GM21390 (cell line): ENCODE measurements at regions not wholly inside any gene's neighbourhood (a gene's known extent, or its start where the extent isn't known, plus 50 kb on each side); places are given as distances from the start of the nearest gene placed in this dataset.
"Not testable (repeated sequence)": the region's sequence is repeated elsewhere in the genome, so short reads cannot be mapped to it uniquely, and the experiment has no call there.

ENCODE experiments used
- ATAC-seq: cut with Tn5 transposase; IDR thresholded peaks from one replicate; pipeline ENCODE4 v1.9.1; 2021; ENCODE audit not compliant: unreplicated experiment

- no peak for ATAC-seq
Measured at GRCh38 chr4:79663865-79664264, 255.8 kb upstream of the GK2 start.

GRCh38 chr4:79663141-79663540 lies 255.1 kb upstream of the GK2 start:
- no peak for ATAC-seq

- ATAC-seq, result no peak
Measured at GRCh38 chr4:79662651-79663050, 254.6 kb upstream of the GK2 start.

GRCh38 chr4:79661196-79661595 lies 253.2 kb upstream of the GK2 start:
- ATAC-seq, result no peak

GRCh38 chr4:79659308-79659870 lies 251.4 kb upstream of the GK2 start:
- ATAC-seq, result not testable (repeated sequence)

- no peak for ATAC-seq
Measured at GRCh38 chr4:79657379-79657778, 249.4 kb upstream of the GK2 start.

- no peak for ATAC-seq
Measured at GRCh38 chr4:79653871-79654270, 245.8 kb upstream of the GK2 start.

- no peak for ATAC-seq
Measured at GRCh38 chr4:79652738-79653137, 244.7 kb upstream of the GK2 start.

- ATAC-seq, result no peak
Measured at GRCh38 chr4:79652232-79652631, 244.2 kb upstream of the GK2 start.

GRCh38 chr4:79651456-79651855 lies 243.4 kb upstream of the GK2 start:
- ATAC-seq, result no peak

GRCh38 chr4:79650794-79651431 lies 242.9 kb upstream of the GK2 start:
- no peak for ATAC-seq

- ATAC-seq, result no peak
Measured at GRCh38 chr4:79650217-79650616, 242.2 kb upstream of the GK2 start.

- ATAC-seq, result no peak
Measured at GRCh38 chr4:79645942-79646341, 237.9 kb upstream of the GK2 start.

- ATAC-seq, result no peak
Measured at GRCh38 chr4:79638735-79639134, 230.7 kb upstream of the GK2 start.

- ATAC-seq, result no peak
Measured at GRCh38 chr4:79636991-79637390, 229.0 kb upstream of the GK2 start.

GRCh38 chr4:79634111-79634510 lies 226.1 kb upstream of the GK2 start:
- no peak for ATAC-seq

- no peak for ATAC-seq
Measured at GRCh38 chr4:79632114-79632513, 224.1 kb upstream of the GK2 start.

GRCh38 chr4:79626611-79627010 lies 218.6 kb upstream of the GK2 start:
- no peak for ATAC-seq

- ATAC-seq, result no peak
Measured at GRCh38 chr4:79626101-79626500, 218.1 kb upstream of the GK2 start.

- ATAC-seq, result no peak
Measured at GRCh38 chr4:79625361-79625760, 217.3 kb upstream of the GK2 start.

GRCh38 chr4:79623021-79623870 lies 215.2 kb upstream of the GK2 start:
- ATAC-seq, result no peak

- no peak for ATAC-seq
Measured at GRCh38 chr4:79621061-79621460, 213.0 kb upstream of the GK2 start.
